ENCODE measurements at regions not wholly inside any gene's neighbourhood (a gene's known extent, or its start where the extent isn't known, plus 50 kb on each side); places are given as distances from the start of the nearest gene placed in this dataset.

GRCh38 chr3:41064526-41064925 is 134.8 kb upstream of the CTNNB1 start:
- intact Hi-C loops (cut with DNase I; ENCODE audit: low total_unique reads): no loop called here
- WGBS, 2 donors: 86 to 93% methylated on average over 2 of the region's 2 CpGs
- no peak for TF ChIP-seq POLR2A (IDR thresholded peaks at IDR 0.05)
- no peak for TF ChIP-seq CTCF (IDR thresholded peaks at IDR 0.05)
- no peaks in the 10 kb centered on the region for H3K4me1 ChIP-seq
- no peaks in the 10 kb centered on the region for H3K27me3 ChIP-seq
- no peaks in the 10 kb centered on the region for H3K36me3 ChIP-seq (ENCODE audit: low read depth, missing control alignments)
- no peaks in the 10 kb centered on the region for H3K9me3 ChIP-seq
- H3K4me3 ChIP-seq: no peak overlapping the region
- DNase-seq: no peak
- H3K27ac ChIP-seq: no peak overlapping the region

- Histone ChIP-seq H3K27me3 (no peaks in the 10 kb centered on the region), H3K27ac (no peak overlapping the region), H3K4me1 (no peaks in the 10 kb centered on the region), H3K36me3 (ENCODE audit: low read depth, missing control alignments) (no peaks in the 10 kb centered on the region), H3K9me3 (no peaks in the 10 kb centered on the region), H3K4me3 (no peak overlapping the region)
- TF ChIP-seq POLR2A (IDR thresholded peaks at IDR 0.05) (no peak), CTCF (IDR thresholded peaks at IDR 0.05) (no peak)
- DNase-seq: no peak
- intact Hi-C loops (cut with DNase I; ENCODE audit: low total_unique reads): no loop called here
- WGBS, 2 donors: 94 to 98% methylated on average over 2 of the region's 2 CpGs
These were observed 134.0 kb upstream of the CTNNB1 start for GRCh38 chr3:41065340-41065739.

DNA sequence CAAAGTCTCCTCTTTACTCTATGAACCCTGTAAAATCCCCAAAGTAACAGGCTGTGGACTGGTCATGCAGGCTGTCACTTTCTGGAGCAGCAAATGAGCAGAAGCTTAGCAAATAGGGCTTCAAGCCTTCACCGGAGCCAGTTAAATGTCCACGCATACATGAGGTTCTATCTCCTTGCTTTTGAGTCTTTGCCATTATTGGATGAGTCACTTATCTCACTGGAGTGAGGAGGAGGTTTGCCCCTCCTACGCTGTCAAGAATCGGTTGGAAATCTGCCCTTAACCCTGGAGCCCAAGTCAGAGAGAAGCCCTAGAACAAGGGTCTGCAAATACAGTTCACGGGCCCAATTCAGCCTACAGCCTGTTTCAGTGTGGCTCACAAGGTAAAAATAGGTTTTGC is 126.1 kb upstream of the CTNNB1 start:
- no peak for DNase-seq
- Histone ChIP-seq H3K27ac (no peak overlapping the region), H3K27me3 (no peaks in the 10 kb centered on the region), H3K36me3 (ENCODE audit: low read depth, missing control alignments) (no peaks in the 10 kb centered on the region), H3K4me3 (no peak overlapping the region), H3K9me3 (no peaks in the 10 kb centered on the region), H3K4me1 (peaks cover 12% of the 10 kb centered on the region)
- no peak for TF ChIP-seq POLR2A (IDR thresholded peaks at IDR 0.05)
- no peak for TF ChIP-seq CTCF (IDR thresholded peaks at IDR 0.05)
- intact Hi-C loops (cut with DNase I; ENCODE audit: low total_unique reads): no loop called here
- whole genome bisulfite sequencing, 2 donors: 59 to 74% methylated on average over 5 of the region's 5 CpGs

GRCh38 chr3:41075975-41076374 is 123.3 kb upstream of the CTNNB1 start:
- Histone ChIP-seq H3K9me3 (no peaks in the 10 kb centered on the region), H3K27me3 (no peaks in the 10 kb centered on the region), H3K36me3 (ENCODE audit: low read depth, missing control alignments) (no peaks in the 10 kb centered on the region), H3K4me3 (no peak overlapping the region), H3K27ac (no peak overlapping the region), H3K4me1 (peaks cover 12% of the 10 kb centered on the region)
- intact Hi-C loops (cut with DNase I; ENCODE audit: low total_unique reads): no loop called here
- WGBS, 2 donors: 40 to 52% methylated on average over 7 of the region's 7 CpGs
- peak; percentile 87 for DNase-seq
- TF ChIP-seq POLR2A (IDR thresholded peaks at IDR 0.05): no peak
- no peak for TF ChIP-seq CTCF (IDR thresholded peaks at IDR 0.05)

- Histone ChIP-seq H3K27ac (no peak overlapping the region), H3K9me3 (no peaks in the 10 kb centered on the region), H3K27me3 (no peaks in the 10 kb centered on the region), H3K4me1 (peaks cover 12% of the 10 kb centered on the region), H3K4me3 (no peak overlapping the region), H3K36me3 (ENCODE audit: low read depth, missing control alignments) (no peaks in the 10 kb centered on the region)
- no peak for DNase-seq
- TF ChIP-seq POLR2A (IDR thresholded peaks at IDR 0.05) (no peak), CTCF (IDR thresholded peaks at IDR 0.05) (no peak)
- intact Hi-C loops (cut with DNase I; ENCODE audit: low total_unique reads): no loop called here
These were observed 122.9 kb upstream of the CTNNB1 start for GRCh38 chr3:41076399-41076798.

All from testis (tissue), 2 donors.